ENCODE measurements at regions not wholly inside any gene's neighbourhood (a gene's known extent, or its start where the extent isn't known, plus 50 kb on each side); places are given as distances from the start of the nearest gene placed in this dataset.
A peak's percentile ranks its signal among the peaks of the same experiment; 100 is the strongest.

- Histone ChIP-seq H3K4me3 (no peak overlapping the region), H3K27ac (no peak overlapping the region)
- DNase-seq (ENCODE audit: low spot score), result peak; percentile 45
- TF ChIP-seq CTCF (IDR thresholded peaks at IDR 0.05), result no peak
These were observed 130.7 kb downstream of the ACTL8 start for GRCh38 chr1:17885663-17886320.

- DNase-seq (ENCODE audit: low spot score), result no peak
- no peak overlapping the region for H3K27ac ChIP-seq
- TF ChIP-seq CTCF (IDR thresholded peaks at IDR 0.05), result no peak
- no peak overlapping the region for H3K4me3 ChIP-seq
These were observed 131.3 kb downstream of the ACTL8 start for GRCh38 chr1:17886386-17886785.

- no peak overlapping the region for H3K4me3 ChIP-seq
- H3K27ac ChIP-seq, result no peak overlapping the region
- TF ChIP-seq CTCF (IDR thresholded peaks at IDR 0.05), result no peak
- DNase-seq (ENCODE audit: low spot score), result peak; percentile 33
These were observed 131.8 kb downstream of the ACTL8 start for GRCh38 chr1:17886838-17887441.

GRCh38 chr1:17887661-17888371 lies 132.7 kb downstream of the ACTL8 start:
- no peak for DNase-seq (ENCODE audit: low spot score)
- no peak for TF ChIP-seq CTCF (IDR thresholded peaks at IDR 0.05)
- H3K27ac ChIP-seq, result no peak overlapping the region
- H3K4me3 ChIP-seq, result no peak overlapping the region

GRCh38 chr1:17890056-17890814 lies 135.1 kb downstream of the ACTL8 start:
- Histone ChIP-seq H3K27ac (no peak overlapping the region), H3K4me3 (no peak overlapping the region)
- no peak for DNase-seq (ENCODE audit: low spot score)
- TF ChIP-seq CTCF (IDR thresholded peaks at IDR 0.05), result no peak

- no peak overlapping the region for H3K4me3 ChIP-seq
- H3K27ac ChIP-seq, result no peak overlapping the region
- no peak for TF ChIP-seq CTCF (IDR thresholded peaks at IDR 0.05)
- DNase-seq (ENCODE audit: low spot score), result no peak
These were observed 135.7 kb downstream of the ACTL8 start for GRCh38 chr1:17890815-17891191.
